GM19023 (cell line): ENCODE measurements at regions not wholly inside any gene's neighbourhood (a gene's known extent, or its start where the extent isn't known, plus 50 kb on each side); places are given as distances from the start of the nearest gene placed in this dataset.
A peak's percentile ranks its signal among the peaks of the same experiment; 100 is the strongest.

Experiments
- ATAC-seq: cut with Tn5 transposase; IDR thresholded peaks from one replicate; pipeline ENCODE4 v1.9.1; 2021; ENCODE audit warnings: mild to moderate bottlenecking, moderate library complexity; ENCODE audit not compliant: unreplicated experiment

- peak; percentile 15 for ATAC-seq
Measured at GRCh38 chr11:130766650-130767565, 149.4 kb downstream of the SNX19 start.

GRCh38 chr11:130769782-130770535 lies 146.3 kb downstream of the SNX19 start:
- no peak for ATAC-seq

GRCh38 chr11:130771708-130772107 lies 144.6 kb downstream of the SNX19 start:
- no peak for ATAC-seq

GRCh38 chr11:130772266-130773227 lies 143.7 kb downstream of the SNX19 start:
- ATAC-seq: no peak

- ATAC-seq: no peak
Measured at GRCh38 chr11:130773244-130773820, 142.9 kb downstream of the SNX19 start.

GRCh38 chr11:130774703-130775102 lies 141.6 kb downstream of the SNX19 start:
- no peak for ATAC-seq

- ATAC-seq: no peak
Measured at GRCh38 chr11:130775306-130776060, 140.8 kb downstream of the SNX19 start.

- no peak for ATAC-seq
Measured at GRCh38 chr11:130776061-130776419, 140.2 kb downstream of the SNX19 start.

- no peak for ATAC-seq
Measured at GRCh38 chr11:130778026-130778425, 138.3 kb downstream of the SNX19 start.

- ATAC-seq: no peak
Measured at GRCh38 chr11:130778705-130779104, 137.6 kb downstream of the SNX19 start.

GRCh38 chr11:130779267-130779666 lies 137.0 kb downstream of the SNX19 start:
- no peak for ATAC-seq

- ATAC-seq: no peak
Measured at GRCh38 chr11:130779943-130780342, 136.3 kb downstream of the SNX19 start.

GRCh38 chr11:130780437-130780836 lies 135.8 kb downstream of the SNX19 start:
- ATAC-seq: no peak

GRCh38 chr11:130781931-130782330 lies 134.3 kb downstream of the SNX19 start:
- ATAC-seq: no peak

GRCh38 chr11:130782361-130783222 lies 133.7 kb downstream of the SNX19 start:
- ATAC-seq: no peak

GRCh38 chr11:130783323-130783722 lies 133.0 kb downstream of the SNX19 start:
- ATAC-seq: no peak

- no peak for ATAC-seq
Measured at GRCh38 chr11:130785380-130786116, 130.7 kb downstream of the SNX19 start.

GRCh38 chr11:130786586-130786985 lies 129.7 kb downstream of the SNX19 start:
- ATAC-seq: no peak
